Endothelial cell of umbilical vein (primary cell): ENCODE measurements at regions not wholly inside any gene's neighbourhood (a gene's known extent, or its start where the extent isn't known, plus 50 kb on each side); places are given as distances from the start of the nearest gene placed in this dataset.

Experiments
- BruUV-seq: library from RNA; stranded (reverse); fragments of 400-500 nt; replicated peaks from 2 replicates; lab custom pipeline; 2021; lab: Mats Ljungman, UMichigan
- CTCF ChIA-PET: fragments of 300-600, 350-600 bp; sonication (Branson Sonifier 250); formaldehyde crosslinking; loops from one replicate; lab custom pipeline; 2021; ENCODE audit warnings: antibody characterized with exemption, inconsistent platforms; lab: Charles Lee
- POLR2A ChIA-PET: fragments of 300-600, 350-600 bp; sonication (Branson Sonifier 250); formaldehyde crosslinking; loops from one replicate; lab custom pipeline; 2021; ENCODE audit warnings: antibody characterized with exemption, inconsistent platforms; lab: Charles Lee
- DNase-seq: peaks from one replicate; pipeline ENCODE4 v3.0.0-alpha.2; 2011; ENCODE audit warnings: low read depth, low spot score
- FAIRE-seq: peaks from 2 replicates; lab custom pipeline; 2011; peaks lifted over from hg19 to GRCh38; lab: Jason Lieb, UNC
- H2AFZ ChIP-seq: 2 replicates; pipeline ENCODE4 v1.6.0; 2012; ENCODE audit warnings: low read depth, low read length, control low read depth, inconsistent platforms
- H3K27ac ChIP-seq: 2 replicates; pipeline ENCODE4 v1.5.1; 2011; ENCODE audit warnings: low read depth, mild to moderate bottlenecking, control low read depth, low read length, moderate library complexity; ENCODE audit not compliant: insufficient read depth
- H3K27me3 ChIP-seq, 2 experiments: 2 replicates each; pipeline versions ENCODE4 v1.6.0 to v1.6.1; 2011; ENCODE audit warnings: low read length in 2 of 2, mixed read lengths in 1 of 2; ENCODE audit not compliant: control insufficient read depth in 2 of 2, insufficient read depth in 2 of 2
- H3K36me3 ChIP-seq, 2 experiments: 2 replicates in 1 of 2; 3 replicates in 1 of 2; pipeline ENCODE4 v1.5.1; 2011; ENCODE audit warnings: low read length in 2 of 2, mild to moderate bottlenecking in 1 of 2, moderate library complexity in 1 of 2; ENCODE audit not compliant: control insufficient read depth in 2 of 2, insufficient read depth in 2 of 2; ENCODE audit errors: extremely low read depth in 1 of 2
- H3K4me1 ChIP-seq: 3 replicates; pipeline ENCODE4 v1.5.1; 2011; ENCODE audit warnings: mild to moderate bottlenecking, low read length; ENCODE audit not compliant: control insufficient read depth, insufficient read depth; ENCODE audit errors: extremely low read depth
- H3K4me2 ChIP-seq: 2 replicates; pipeline ENCODE4 v1.6.1; 2011; ENCODE audit warnings: low read length, control low read depth, mixed read lengths; ENCODE audit not compliant: insufficient read depth
- H3K4me3 ChIP-seq, 3 experiments: fragments of 200-600 bp in 1 of 3; sonication (generic), shearing (Covaris generic) in 1 of 3; replicated peaks in 1 of 3; 2 replicates each; pipeline ENCODE4 v1.5.1; 2011 to 2016; ENCODE audit warnings: control low read depth in 3 of 3, low read length in 3 of 3, mild to moderate bottlenecking in 2 of 3, inconsistent platforms in 1 of 3, low read depth in 1 of 3, moderate library complexity in 1 of 3; ENCODE audit not compliant: insufficient read depth in 1 of 3
- H3K79me2 ChIP-seq: 2 replicates; pipeline ENCODE4 v1.6.0; 2012; ENCODE audit warnings: low read length, inconsistent platforms; ENCODE audit not compliant: control insufficient read depth, insufficient read depth
- H3K9ac ChIP-seq: replicated peaks from 2 replicates; pipeline ENCODE3; 2011; ENCODE audit warnings: low read length, control low read depth; ENCODE audit not compliant: insufficient read depth; ENCODE audit errors: extremely low read depth
- H3K9me1 ChIP-seq: replicated peaks from 3 replicates; pipeline ENCODE4 v1.6.0; 2011; ENCODE audit warnings: mild to moderate bottlenecking, low read length; ENCODE audit not compliant: control insufficient read depth, insufficient read depth; ENCODE audit errors: extremely low read depth
- H3K9me3 ChIP-seq: replicated peaks from 2 replicates; pipeline ENCODE4 v1.5.1; 2012; ENCODE audit warnings: low read length, inconsistent platforms; ENCODE audit not compliant: control insufficient read depth, insufficient read depth
- H4K20me1 ChIP-seq: replicated peaks from 2 replicates; pipeline ENCODE3; 2011; ENCODE audit warnings: mild to moderate bottlenecking, low read length; ENCODE audit not compliant: control insufficient read depth, insufficient read depth; ENCODE audit errors: extremely low read depth
- JUN ChIP-seq: IDR thresholded peaks from 2 replicates; pipeline ENCODE4 v1.6.1; 2011; ENCODE audit warnings: borderline replicate concordance, low read depth; ENCODE audit not compliant: insufficient read length, insufficient read depth
- MYC ChIP-seq: IDR thresholded peaks from one replicate; pipeline ENCODE4 v1.6.1; 2011; ENCODE audit warnings: mild to moderate bottlenecking, low read depth, low read length
- POLR2A ChIP-seq: IDR thresholded peaks from 2 replicates; pipeline ENCODE4 v1.6.1; 2012; ENCODE audit warnings: low read depth, mild to moderate bottlenecking, control low read depth, low read length
- POLR2AphosphoS5 ChIP-seq: IDR thresholded peaks from 2 replicates; pipeline ENCODE4 v1.6.1; 2012; ENCODE audit warnings: low read depth, mild to moderate bottlenecking, control low read depth, low read length, moderate library complexity; ENCODE audit not compliant: insufficient read depth
- dilution Hi-C: fragments of 300-500 bp; cut with MboI; formaldehyde crosslinking; loops from one replicate; pipeline ENCODE4 v1.15.0; 2019; ENCODE audit warnings: low sequenced_read_pairs; ENCODE audit not compliant: extremely low pct_ligation_motif_present
- intact Hi-C: fragments of 100-400 bp; cut with micrococcal nuclease; formaldehyde crosslinking; loops from one replicate; pipeline ENCODE4 v1.10.0; 2022
- TF ChIP-seq, protein P1 (sequence below): IDR thresholded peaks from 2 replicates; pipeline ENCODE4 v1.6.1; 2011; ENCODE audit not compliant: insufficient read depth, insufficient read length
- TF ChIP-seq, protein P2 (sequence below), 2 donors: IDR thresholded peaks; 1 replicate in 1 of 2; 2 replicates in 1 of 2; pipeline ENCODE4 v1.5.1; 2011; ENCODE audit warnings: low read length in 2 of 2, mild to moderate bottlenecking in 2 of 2, moderate library complexity in 2 of 2, control low read depth in 1 of 2, inconsistent platforms in 1 of 2, low read depth in 1 of 2; ENCODE audit not compliant: insufficient read depth in 1 of 2; ENCODE audit errors: extremely low read depth in 1 of 2

DNA sequence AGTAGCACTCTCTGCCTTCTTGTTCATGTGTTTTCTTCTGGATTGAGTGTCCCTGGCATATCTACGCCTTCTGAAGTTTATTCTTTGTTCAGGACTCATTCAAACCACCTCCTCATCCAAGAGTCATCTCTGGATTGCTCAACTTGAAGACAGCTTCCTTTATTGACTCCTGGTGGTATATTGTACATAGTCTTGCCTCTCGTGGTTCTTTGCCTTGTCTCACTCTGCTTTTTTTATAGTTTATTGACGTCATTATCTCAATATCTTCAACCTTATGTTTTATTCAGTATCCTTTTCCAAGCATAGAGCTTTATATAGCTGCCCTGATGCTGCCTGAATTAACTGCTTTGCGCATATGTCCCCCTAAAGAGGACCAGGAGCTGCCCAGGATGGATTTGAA is 161.7 kb downstream of the INSIG2 start:
- no peak for TF ChIP-seq POLR2AphosphoS5
- DNase-seq: no peak
- Histone ChIP-seq H3K4me2 (no peak overlapping the region), H3K27ac (no peak overlapping the region), H2AFZ (no peak overlapping the region), H3K9ac (no peak overlapping the region), H3K9me1 (no peaks in the 10 kb centered on the region), H3K4me3 (no peak overlapping the region), H3K4me1 (no peaks in the 10 kb centered on the region), H3K36me3 (no peaks in the 10 kb centered on the region), H3K27me3 (no peaks in the 10 kb centered on the region), H3K9me3 (no peaks in the 10 kb centered on the region), H3K79me2 (no peaks in the 10 kb centered on the region), H4K20me1 (no peaks in the 10 kb centered on the region)
- no TSS peak for BruUV-seq
- dilution Hi-C loops: no loop called here
- POLR2A ChIA-PET: no interaction called here
- intact Hi-C loops: no loop called here
- no peak for FAIRE-seq
- CTCF ChIA-PET: interaction anchor here (0.9 kb wide), 1 partner anchor 631 kb away, joined by 3 read pairs; no protein-coding TSS in a partner anchor

DNA sequence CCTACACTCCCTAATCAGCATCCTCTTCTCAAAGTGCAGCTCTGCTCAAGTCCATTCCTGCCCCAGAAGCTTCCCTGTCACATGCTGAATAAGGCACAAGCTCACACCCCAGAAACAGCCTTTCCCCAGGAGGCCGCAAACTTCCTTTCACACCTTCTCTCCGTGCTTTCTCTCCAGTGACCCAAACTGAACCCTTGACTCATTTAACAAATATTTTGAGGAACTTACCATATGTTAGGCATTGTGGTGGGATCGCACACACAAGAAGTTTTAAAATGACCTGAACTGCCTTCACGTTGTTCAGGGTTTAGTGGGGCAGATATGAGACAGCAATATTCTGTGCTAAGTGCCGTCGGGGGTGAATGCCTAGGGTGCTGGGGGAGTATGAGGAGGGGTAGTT is 161.3 kb downstream of the INSIG2 start:
- dilution Hi-C loops: no loop called here
- DNase-seq (no peak), FAIRE-seq (no peak)
- Histone ChIP-seq H4K20me1 (no peaks in the 10 kb centered on the region), H3K9me3 (no peaks in the 10 kb centered on the region), H3K27me3 (no peaks in the 10 kb centered on the region), H3K36me3 (no peaks in the 10 kb centered on the region), H3K4me3 (no peak overlapping the region), H3K27ac (no peak overlapping the region), H3K9ac (no peak overlapping the region), H3K4me2 (no peak overlapping the region), H3K79me2 (no peaks in the 10 kb centered on the region), H2AFZ (no peak overlapping the region), H3K4me1 (no peaks in the 10 kb centered on the region), H3K9me1 (no peaks in the 10 kb centered on the region)
- ChIA-PET POLR2A (no interaction called here), CTCF (interaction anchor here (0.9 kb wide), 1 partner anchor 632 kb away, joined by 3 read pairs; no protein-coding TSS in a partner anchor)
- intact Hi-C loops: no loop called here
- no TSS peak for BruUV-seq
- TF ChIP-seq POLR2A (no peak), JUN (no peak), MYC (no peak)
- TF ChIP-seq, protein P1, sequence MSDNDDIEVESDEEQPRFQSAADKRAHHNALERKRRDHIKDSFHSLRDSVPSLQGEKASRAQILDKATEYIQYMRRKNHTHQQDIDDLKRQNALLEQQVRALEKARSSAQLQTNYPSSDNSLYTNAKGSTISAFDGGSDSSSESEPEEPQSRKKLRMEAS: no peak
- TF ChIP-seq, protein P2, sequence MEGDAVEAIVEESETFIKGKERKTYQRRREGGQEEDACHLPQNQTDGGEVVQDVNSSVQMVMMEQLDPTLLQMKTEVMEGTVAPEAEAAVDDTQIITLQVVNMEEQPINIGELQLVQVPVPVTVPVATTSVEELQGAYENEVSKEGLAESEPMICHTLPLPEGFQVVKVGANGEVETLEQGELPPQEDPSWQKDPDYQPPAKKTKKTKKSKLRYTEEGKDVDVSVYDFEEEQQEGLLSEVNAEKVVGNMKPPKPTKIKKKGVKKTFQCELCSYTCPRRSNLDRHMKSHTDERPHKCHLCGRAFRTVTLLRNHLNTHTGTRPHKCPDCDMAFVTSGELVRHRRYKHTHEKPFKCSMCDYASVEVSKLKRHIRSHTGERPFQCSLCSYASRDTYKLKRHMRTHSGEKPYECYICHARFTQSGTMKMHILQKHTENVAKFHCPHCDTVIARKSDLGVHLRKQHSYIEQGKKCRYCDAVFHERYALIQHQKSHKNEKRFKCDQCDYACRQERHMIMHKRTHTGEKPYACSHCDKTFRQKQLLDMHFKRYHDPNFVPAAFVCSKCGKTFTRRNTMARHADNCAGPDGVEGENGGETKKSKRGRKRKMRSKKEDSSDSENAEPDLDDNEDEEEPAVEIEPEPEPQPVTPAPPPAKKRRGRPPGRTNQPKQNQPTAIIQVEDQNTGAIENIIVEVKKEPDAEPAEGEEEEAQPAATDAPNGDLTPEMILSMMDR (IDR thresholded peaks at IDR 0.05; ENCODE audit: extremely low read depth in 1 of 2, insufficient read depth in 1 of 2, low read depth in 1 of 2, low read length in 2 of 2): no peak
